Posterior cingulate gyrus (tissue), 11 donors: ENCODE measurements at regions not wholly inside any gene's neighbourhood (a gene's known extent, or its start where the extent isn't known, plus 50 kb on each side); places are given as distances from the start of the nearest gene placed in this dataset.
A peak's percentile ranks its signal among the peaks of the same experiment; 100 is the strongest.

ENCODE experiments used
- DNase-seq, 10 donors: peaks; one replicate each; pipeline versions ENCODE4 v3.0.0 to v3.0.0-alpha.2; 2020 to 2021; ENCODE audit warnings: mixed read lengths in 3 of 10
- intact Hi-C: fragments of 100-400 bp; cut with DNase I; formaldehyde crosslinking; loops from one replicate; pipeline ENCODE4 v1.15.1; 2023

- intact Hi-C loops: no loop called here
- DNase-seq: no peak
Measured at GRCh38 chr2:111219285-111219684, 98.6 kb downstream of the BCL2L11 start.

GRCh38 chr2:111219734-111220505, 99.2 kb downstream of the BCL2L11 start:
- intact Hi-C loops: no loop called here
- no peak for DNase-seq

- DNase-seq: no peak
- intact Hi-C loops: no loop called here
Measured at GRCh38 chr2:111220962-111221361, 100.2 kb downstream of the BCL2L11 start.

- intact Hi-C loops: no loop called here
- no peak for DNase-seq
Measured at GRCh38 chr2:111221701-111222100, 101.0 kb downstream of the BCL2L11 start.

- intact Hi-C loops: no loop called here
- DNase-seq: peak in 1 of 10 donors; percentile 20
Measured at GRCh38 chr2:111222204-111222866, 101.6 kb downstream of the BCL2L11 start.

GRCh38 chr2:111225856-111226255, 105.1 kb downstream of the BCL2L11 start:
- DNase-seq: no peak
- intact Hi-C loops: no loop called here

- DNase-seq: no peak
- intact Hi-C loops: no loop called here
Measured at GRCh38 chr2:111226876-111227700, 106.4 kb downstream of the BCL2L11 start.

GRCh38 chr2:111227716-111228141, 107.0 kb downstream of the BCL2L11 start:
- no peak for DNase-seq
- intact Hi-C loops: no loop called here

- DNase-seq: no peak
- intact Hi-C loops: no loop called here
Measured at GRCh38 chr2:111231532-111232252, 111.0 kb downstream of the BCL2L11 start.

GRCh38 chr2:111235192-111236015, 114.7 kb downstream of the BCL2L11 start:
- intact Hi-C loops: no loop called here
- no peak for DNase-seq

- intact Hi-C loops: no loop called here
Measured at GRCh38 chr2:111236025-111236424, 115.3 kb downstream of the BCL2L11 start.

GRCh38 chr2:111238296-111238695, 117.6 kb downstream of the BCL2L11 start:
- DNase-seq: no peak
- intact Hi-C loops: no loop called here

More at GRCh38 chr2:111236025-111236424, 115.3 kb downstream of the BCL2L11 start:
- DNase-seq: no peak

GRCh38 chr2:111239107-111239506, 118.4 kb downstream of the BCL2L11 start:
- intact Hi-C loops: no loop called here
- no peak for DNase-seq

GRCh38 chr2:111239581-111240249, 119.0 kb downstream of the BCL2L11 start:
- intact Hi-C loops: no loop called here
- no peak for DNase-seq

- no peak for DNase-seq
- intact Hi-C loops: no loop called here
Measured at GRCh38 chr2:111243295-111243694, 122.6 kb downstream of the BCL2L11 start.

- intact Hi-C loops: no loop called here
- no peak for DNase-seq
Measured at GRCh38 chr2:111244864-111245263, 124.2 kb downstream of the BCL2L11 start.

- intact Hi-C loops: no loop called here
- no peak for DNase-seq
Measured at GRCh38 chr2:111246620-111247061, 125.9 kb downstream of the BCL2L11 start.

- intact Hi-C loops: no loop called here
- no peak for DNase-seq
Measured at GRCh38 chr2:111247491-111247890, 126.8 kb downstream of the BCL2L11 start.

- intact Hi-C loops: no loop called here
- DNase-seq: no peak
Measured at GRCh38 chr2:111249806-111250205, 129.1 kb downstream of the BCL2L11 start.
